Right forelimb (tissue), 1 donor: ENCODE measurements at regions not wholly inside any gene's neighbourhood (a gene's known extent, or its start where the extent isn't known, plus 50 kb on each side); places are given as distances from the start of the nearest gene placed in this dataset.
"Not testable (repeated sequence)": the region's sequence is repeated elsewhere in the genome, so short reads cannot be mapped to it uniquely, and the experiment has no call there.

ENCODE experiments used
- DNase-seq: peaks from one replicate; pipeline ENCODE4 v3.0.0-alpha.2; 2018

DNA sequence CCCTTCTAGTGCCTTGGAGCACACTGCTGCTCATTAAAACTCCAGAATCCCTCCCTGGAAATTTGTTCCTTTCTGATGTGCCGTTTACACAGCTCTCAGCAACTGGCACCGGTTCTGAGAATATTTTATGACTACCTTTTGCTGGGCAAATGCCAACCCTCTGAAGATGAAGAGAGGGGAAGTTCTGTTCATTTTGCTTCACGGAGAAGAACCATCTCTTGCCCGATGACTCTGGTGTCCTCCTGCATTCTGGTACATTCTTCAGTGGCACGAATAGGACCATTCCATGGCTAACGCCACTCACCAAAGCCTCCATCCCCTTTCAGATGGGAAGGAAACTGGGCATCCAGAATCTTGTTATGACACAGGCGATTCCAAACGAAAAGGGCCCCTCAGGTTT, 96.2 kb upstream of the SIM2 start:
- no peak for DNase-seq

GRCh38 chr21:36603221-36603620, 95.7 kb upstream of the SIM2 start:
- DNase-seq: no peak

- DNase-seq: no peak
Observed at GRCh38 chr21:36605426-36605825, 93.5 kb upstream of the SIM2 start.

- no peak for DNase-seq
Observed at GRCh38 chr21:36606287-36606982, 92.5 kb upstream of the SIM2 start.

DNA sequence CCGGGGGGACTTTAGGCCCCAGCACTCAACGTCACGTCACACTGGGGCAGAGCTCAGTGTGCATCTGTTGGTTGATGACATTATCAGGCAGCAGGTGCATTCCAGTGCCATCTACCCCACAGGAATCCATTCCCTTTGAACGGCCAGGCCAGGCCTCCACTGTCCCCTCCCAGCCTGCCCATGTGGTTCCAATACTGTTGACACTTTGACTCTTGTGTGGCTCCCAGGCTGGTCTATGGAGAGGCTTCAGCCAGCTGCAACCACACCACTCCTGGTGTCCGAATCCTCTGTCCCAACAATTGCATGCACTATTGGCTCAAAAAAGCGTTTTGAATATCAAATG, 92.0 kb upstream of the SIM2 start:
- DNase-seq: no peak

DNA sequence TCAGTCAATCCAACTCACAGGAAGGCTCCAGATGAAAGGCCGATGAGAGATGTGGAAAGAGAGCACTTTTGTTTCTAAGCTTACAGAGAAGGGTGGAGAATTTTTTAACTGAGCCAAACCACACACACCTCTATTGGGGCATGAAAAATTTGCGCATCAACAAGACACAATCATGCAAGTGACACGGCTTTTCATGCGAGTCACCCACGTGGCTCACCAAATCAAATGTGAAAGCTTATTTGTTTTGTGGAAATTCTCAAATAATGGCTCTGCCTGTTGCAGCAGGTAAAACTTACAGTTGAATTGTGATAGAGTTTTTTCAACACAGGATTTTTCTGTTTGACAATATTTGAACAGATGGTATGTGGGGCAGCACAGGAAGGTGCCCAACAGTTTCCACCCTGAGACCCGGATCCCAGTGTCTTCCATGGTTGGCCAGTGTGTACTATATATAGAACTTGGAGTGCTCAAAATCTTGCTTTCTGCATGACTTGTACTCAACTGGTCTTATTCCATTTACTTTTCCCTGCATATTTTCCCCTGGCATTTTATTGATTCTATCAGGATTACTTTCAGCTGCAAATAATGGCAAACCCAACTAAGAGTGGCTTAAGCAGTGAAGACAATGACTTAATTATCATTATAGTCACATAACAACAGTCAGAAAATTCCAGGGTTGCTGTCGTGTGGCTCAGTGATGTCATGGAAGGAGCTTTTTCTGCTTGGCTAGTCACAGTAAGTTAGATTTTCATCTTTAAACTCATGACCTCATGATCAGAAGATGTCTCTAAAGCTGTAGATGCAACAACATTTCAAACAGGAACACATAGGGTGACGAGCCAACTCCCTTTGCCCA, 90.6 kb upstream of the SIM2 start:
- no peak for DNase-seq

DNA sequence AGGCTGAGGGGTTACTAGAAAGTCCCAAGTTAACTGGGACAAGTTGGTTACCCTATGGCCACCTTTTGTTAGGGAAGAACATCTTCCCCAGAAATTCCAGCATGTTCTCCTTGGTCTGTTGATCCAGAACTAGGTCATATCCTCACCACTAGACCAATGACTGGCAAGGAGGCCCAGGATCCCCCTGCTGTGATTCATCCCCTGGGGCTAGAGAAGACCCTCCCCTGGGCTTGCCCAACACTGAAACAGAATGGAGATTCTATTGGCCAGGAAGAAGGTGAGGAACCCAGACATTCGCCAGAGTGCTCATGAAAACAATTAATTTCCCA, 90.1 kb upstream of the SIM2 start:
- DNase-seq: no peak

DNA sequence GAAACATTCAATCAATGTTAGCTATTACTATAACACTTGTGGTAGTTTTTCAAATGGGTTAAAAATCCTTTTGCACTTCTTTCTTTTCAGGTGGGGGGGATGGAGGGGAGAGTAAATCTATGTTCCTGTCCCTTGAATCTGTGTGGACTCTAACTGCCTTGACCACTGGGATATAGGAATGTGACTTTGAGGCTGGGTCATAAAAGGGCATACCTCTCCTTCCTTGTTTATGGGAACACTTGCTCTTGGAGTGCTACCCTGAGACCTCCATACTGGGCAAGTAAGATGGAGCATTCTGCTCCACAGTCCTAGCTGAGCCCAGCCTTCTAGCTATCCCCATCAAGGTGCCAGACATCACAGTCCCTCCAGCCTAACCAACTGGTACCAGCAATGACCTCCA, 89.3 kb upstream of the SIM2 start:
- DNase-seq: no peak

DNA sequence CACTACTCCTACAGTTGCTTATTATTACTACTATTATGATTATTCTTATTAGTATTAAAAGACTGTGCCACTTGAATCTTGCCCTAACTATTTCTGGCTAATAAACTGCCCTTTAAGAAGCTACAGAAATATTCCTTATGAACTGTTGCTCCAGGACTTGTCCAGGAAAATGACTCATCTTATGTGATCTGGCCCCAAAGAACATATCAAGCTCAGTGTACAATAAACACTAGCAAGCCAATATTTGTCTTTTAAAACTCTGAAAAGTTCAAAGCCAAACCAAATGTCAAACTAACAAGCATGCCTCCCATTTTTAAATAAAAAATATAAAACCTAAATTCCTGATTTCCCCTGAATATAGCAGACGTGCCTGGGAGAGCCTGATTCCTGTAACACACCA, 88.7 kb upstream of the SIM2 start:
- no peak for DNase-seq

DNA sequence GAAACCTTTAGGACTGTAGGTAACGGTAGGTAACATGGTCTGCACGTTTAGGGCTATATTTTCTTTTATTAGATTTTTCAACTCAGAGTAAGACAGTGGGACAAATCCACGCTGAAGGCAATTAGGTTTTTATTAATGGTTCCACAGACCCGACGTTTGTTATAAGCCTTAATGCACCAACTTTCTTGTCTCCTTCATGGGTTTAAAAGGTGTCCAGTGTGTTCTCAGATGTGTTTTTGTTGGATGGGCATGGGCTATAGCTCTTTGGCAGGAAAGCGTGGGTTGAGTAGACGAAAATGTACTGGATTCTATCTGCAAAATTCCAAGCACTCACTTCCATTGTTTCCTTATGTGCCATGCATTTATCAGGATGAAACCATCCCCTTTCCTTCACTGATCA, 88.0 kb upstream of the SIM2 start:
- no peak for DNase-seq

- no peak for DNase-seq
Observed at GRCh38 chr21:36611379-36611778, 87.5 kb upstream of the SIM2 start.

DNA sequence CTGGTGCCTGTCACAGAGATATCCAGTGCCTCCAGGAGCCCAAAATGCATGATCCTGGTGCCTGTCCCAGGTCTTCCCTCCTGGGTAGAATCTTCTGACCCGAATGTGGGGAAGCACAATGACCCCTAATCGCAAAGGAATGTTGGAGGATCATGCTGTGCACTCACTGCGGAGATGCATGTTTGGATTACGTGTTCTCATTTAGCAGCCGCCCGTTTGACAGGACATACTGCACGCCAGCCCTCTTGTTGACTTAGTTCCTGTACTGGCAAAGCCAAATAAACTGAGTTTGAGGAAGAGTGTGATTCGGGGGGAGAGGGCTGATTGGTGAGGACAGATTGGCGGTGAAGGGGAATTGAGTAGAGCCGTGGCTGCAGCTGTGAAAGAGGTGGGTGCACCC, 85.9 kb upstream of the SIM2 start:
- no peak for DNase-seq

- no peak for DNase-seq
Observed at GRCh38 chr21:36613554-36613953, 85.4 kb upstream of the SIM2 start.

DNA sequence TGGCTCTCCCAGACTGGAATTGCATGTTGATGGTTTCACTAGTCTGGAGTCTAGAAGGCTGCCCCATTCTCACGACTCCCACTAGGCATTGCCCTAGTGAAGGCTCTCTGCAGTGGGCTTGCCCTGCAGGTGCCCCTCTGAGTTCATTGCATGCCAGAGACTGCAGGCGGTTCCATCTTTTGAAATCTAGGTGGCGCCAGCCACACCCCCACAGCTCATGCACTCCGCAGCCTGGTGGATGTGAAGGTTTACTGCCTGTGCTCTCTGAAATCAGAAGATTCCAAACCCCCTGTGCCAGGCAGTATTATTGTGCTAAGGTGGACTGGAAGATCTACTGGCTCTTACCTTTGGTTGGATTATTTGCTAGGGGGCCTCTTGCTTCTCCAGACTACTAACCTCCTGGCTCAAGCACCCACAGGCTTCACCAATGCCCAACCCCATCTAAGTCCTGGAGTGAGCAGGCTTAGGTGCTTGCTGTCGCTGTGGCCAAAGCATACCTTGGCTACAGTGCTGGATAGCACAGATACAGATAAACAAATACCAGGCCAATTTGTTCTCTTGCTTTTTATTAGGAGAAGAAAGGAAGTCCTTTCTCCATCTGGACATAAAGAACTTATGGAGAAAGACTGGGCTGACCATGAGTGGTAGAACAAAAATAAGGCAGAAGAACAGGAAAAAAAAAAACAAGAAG, 83.5 kb upstream of the SIM2 start:
- no peak for DNase-seq

GRCh38 chr21:36616773-36617172, 82.1 kb upstream of the SIM2 start:
- not testable (repeated sequence) for DNase-seq

DNA sequence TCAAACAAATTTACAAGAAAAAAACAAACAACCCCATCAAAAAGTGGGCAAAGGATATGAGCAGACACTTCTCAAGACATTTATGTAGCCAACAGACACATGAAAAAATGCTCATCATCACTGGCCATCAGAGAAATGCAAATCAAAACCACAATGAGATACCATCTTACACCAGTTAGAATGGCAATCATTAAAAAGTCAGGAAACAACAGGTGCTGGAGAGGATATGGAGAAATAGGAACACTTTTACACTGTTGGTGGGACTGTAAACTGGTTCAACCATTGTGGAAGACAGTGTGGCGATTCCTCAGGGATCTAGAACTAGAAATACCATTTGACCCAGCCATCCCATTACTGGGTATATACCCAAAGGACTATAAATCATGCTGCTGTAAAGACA, 77.1 kb upstream of the SIM2 start:
- DNase-seq: not testable (repeated sequence)

- no peak for DNase-seq
Observed at GRCh38 chr21:36624105-36624504, 74.8 kb upstream of the SIM2 start.

DNA sequence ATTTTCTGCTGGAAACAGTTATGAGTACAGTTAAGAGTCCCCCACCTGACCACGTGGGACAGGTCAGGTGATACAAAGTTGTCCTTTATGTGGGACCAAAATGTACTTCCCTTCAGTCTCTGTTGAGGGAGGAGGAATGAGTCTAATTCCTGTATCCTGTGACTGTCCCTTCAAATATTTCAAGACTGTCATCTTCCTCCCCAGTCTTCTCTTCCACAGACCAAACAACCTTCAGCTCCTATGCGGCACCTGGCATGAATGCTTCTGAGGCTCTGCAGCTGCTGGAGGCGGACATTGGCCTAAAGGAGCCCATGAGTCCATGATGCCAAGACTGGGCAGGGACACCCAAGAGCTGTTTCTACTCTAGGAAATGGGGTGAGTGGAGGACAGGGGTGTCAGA, 72.1 kb upstream of the SIM2 start:
- no peak for DNase-seq

GRCh38 chr21:36627242-36627641, 71.7 kb upstream of the SIM2 start:
- no peak for DNase-seq

- no peak for DNase-seq
Observed at GRCh38 chr21:36628106-36628505, 70.8 kb upstream of the SIM2 start.

DNA sequence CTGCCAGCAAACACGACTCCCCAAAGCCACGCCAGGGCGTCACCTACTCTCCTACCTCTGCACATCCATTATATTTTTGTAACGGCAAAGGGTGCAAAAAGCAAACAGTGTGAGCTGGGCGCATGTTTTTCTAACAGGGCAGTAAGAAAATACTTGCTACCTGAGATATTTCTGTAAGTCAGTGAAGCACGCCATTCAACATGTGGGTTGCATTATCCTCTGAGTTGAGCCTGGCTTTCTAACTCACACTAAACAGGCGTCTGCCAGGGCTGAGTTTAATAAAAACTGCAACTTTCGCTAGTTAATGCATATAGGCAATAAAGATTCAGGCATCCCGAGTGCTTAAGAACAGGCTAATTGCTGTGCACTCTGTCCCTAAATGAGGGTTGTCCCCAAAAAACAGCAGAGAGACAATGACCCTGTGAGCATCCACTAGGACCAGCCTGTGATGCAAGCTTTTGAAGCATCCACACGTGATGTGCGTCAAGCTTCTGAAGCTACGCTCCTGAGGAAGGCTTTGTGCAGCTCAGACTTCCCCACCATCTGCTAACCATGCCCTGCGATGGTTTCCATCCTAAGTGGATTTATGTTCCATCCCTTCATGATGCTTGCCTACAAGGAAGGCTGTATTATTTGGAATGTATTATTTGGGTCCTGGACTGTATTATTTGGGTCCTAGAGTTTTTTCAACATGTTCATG, 70.0 kb upstream of the SIM2 start:
- no peak for DNase-seq

- peak; percentile 62 for DNase-seq
Observed at GRCh38 chr21:36630485-36631206, 68.3 kb upstream of the SIM2 start.

DNA sequence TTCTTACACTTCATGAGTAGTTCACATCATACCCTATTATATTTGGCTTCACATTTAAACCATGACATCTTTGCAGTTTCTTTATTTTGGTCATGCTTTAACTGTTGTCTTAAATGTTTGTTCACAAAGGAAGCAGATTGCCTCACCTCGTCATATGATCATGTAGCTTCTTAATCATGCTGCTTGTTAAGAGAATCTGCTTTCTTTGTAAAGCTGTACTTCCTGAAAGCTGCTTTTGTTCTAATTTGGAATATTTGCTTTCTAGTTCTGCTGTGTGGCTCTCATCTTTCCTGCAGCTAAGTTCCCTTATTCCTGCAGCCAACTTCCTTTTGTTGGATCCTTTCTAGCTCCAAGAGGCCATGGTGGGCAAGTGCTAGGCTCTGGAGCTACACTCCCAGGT, 62.9 kb upstream of the SIM2 start:
- no peak for DNase-seq
